NCI-H69 (cell line): ENCODE measurements at regions not wholly inside any gene's neighbourhood (a gene's known extent, or its start where the extent isn't known, plus 50 kb on each side); places are given as distances from the start of the nearest gene placed in this dataset.

Experiments used
- DNase-seq: peaks from one replicate; lab custom pipeline; 2025; lab: John Stamatoyannopoulos, UW

- no peak for DNase-seq
Measured at GRCh38 chr3:68306571-68306970, 625.8 kb downstream of the TAFA4 start.

- DNase-seq, result no peak
Measured at GRCh38 chr3:68295457-68295856, 636.9 kb downstream of the TAFA4 start.

- DNase-seq, result peak; percentile 14
Measured at GRCh38 chr3:68290333-68290732, 635.9 kb upstream of the SUCLG2 start.

GRCh38 chr3:68288085-68288484 is 633.7 kb upstream of the SUCLG2 start:
- DNase-seq, result no peak

GRCh38 chr3:68287101-68287500 is 632.7 kb upstream of the SUCLG2 start:
- DNase-seq, result no peak

- DNase-seq, result no peak
Measured at GRCh38 chr3:68274286-68274685, 619.9 kb upstream of the SUCLG2 start.

GRCh38 chr3:68271145-68271544 is 616.7 kb upstream of the SUCLG2 start:
- no peak for DNase-seq

GRCh38 chr3:68256635-68257223 is 602.3 kb upstream of the SUCLG2 start:
- peak; percentile 63 for DNase-seq

- DNase-seq, result no peak
Measured at GRCh38 chr3:68249265-68249664, 594.9 kb upstream of the SUCLG2 start.

- no peak for DNase-seq
Measured at GRCh38 chr3:68242606-68243005, 588.2 kb upstream of the SUCLG2 start.

GRCh38 chr3:68239542-68239941 is 585.1 kb upstream of the SUCLG2 start:
- peak; percentile 92 for DNase-seq

GRCh38 chr3:68234076-68234780 is 579.8 kb upstream of the SUCLG2 start:
- no peak for DNase-seq

- DNase-seq, result no peak
Measured at GRCh38 chr3:68228856-68229255, 574.4 kb upstream of the SUCLG2 start.

- no peak for DNase-seq
Measured at GRCh38 chr3:68220832-68221231, 566.4 kb upstream of the SUCLG2 start.

GRCh38 chr3:68211637-68212036 is 557.2 kb upstream of the SUCLG2 start:
- DNase-seq, result no peak

- peak; percentile 28 for DNase-seq
Measured at GRCh38 chr3:68210635-68211034, 556.2 kb upstream of the SUCLG2 start.

GRCh38 chr3:68207327-68207726 is 552.9 kb upstream of the SUCLG2 start:
- DNase-seq, result no peak

GRCh38 chr3:68206524-68207117 is 552.2 kb upstream of the SUCLG2 start:
- DNase-seq, result no peak

GRCh38 chr3:68186733-68187132 is 532.3 kb upstream of the SUCLG2 start:
- no peak for DNase-seq

GRCh38 chr3:68176600-68176999 is 522.2 kb upstream of the SUCLG2 start:
- DNase-seq, result no peak

GRCh38 chr3:68173012-68173634 is 518.7 kb upstream of the SUCLG2 start:
- DNase-seq, result no peak

GRCh38 chr3:68172039-68172438 is 517.6 kb upstream of the SUCLG2 start:
- DNase-seq, result no peak

- no peak for DNase-seq
Measured at GRCh38 chr3:68163968-68164367, 509.6 kb upstream of the SUCLG2 start.
